ENCODE measurements at regions not wholly inside any gene's neighbourhood (a gene's known extent, or its start where the extent isn't known, plus 50 kb on each side); places are given as distances from the start of the nearest gene placed in this dataset.
"Not testable (repeated sequence)": the region's sequence is repeated elsewhere in the genome, so short reads cannot be mapped to it uniquely, and the experiment has no call there.

GRCh38 chr4:126124818-126125217, 810.1 kb downstream of the FAT4 start:
- no peak for DNase-seq (ENCODE audit: extremely low read depth in 1 of 11, low read depth in 9 of 11, low spot score in 4 of 11)

- DNase-seq (ENCODE audit: extremely low read depth in 1 of 11, low read depth in 9 of 11, low spot score in 4 of 11): no peak
These were observed 815.5 kb downstream of the FAT4 start for GRCh38 chr4:126130215-126130614.

DNA sequence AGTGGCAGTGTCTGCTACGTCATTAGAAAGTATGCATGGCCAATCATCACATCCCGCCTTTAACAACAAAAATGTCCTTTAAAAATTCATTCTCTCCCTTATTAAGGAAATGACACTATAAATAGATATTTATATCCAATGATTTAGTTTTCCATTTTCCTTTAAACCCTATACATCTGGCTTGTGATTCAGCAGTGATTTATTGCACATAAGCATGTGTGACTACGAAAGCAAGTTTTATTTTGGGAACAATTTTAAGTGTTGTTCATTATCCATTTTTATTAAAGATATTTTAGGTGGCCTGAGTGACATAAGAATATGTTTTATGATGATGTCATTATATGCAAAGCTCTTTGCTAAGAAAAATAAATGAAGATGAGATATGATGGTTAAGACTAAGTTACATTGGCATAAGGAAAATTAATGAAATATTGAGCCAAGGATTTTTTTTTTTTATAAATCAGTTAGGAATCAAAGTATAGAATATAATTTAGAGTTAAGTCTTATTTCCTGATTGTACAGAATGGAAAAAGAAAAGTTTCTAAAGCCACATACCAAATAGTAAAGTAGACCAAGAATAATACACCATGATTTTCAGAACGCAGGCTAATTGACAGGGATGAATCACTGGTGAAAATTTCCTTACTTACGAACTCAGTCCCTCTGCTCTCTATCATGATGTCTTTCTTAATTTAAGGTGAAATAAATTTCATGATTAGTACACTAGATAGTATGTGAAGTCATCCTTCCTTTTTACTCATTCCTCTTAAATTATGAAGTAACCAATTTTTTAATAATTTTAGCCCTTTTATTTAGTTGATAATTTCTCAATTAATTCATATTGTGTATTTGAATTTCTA, 822.4 kb downstream of the FAT4 start:
- no peak for DNase-seq (ENCODE audit: extremely low read depth in 1 of 11, low read depth in 9 of 11, low spot score in 4 of 11)

GRCh38 chr4:126137782-126138170, 823.0 kb downstream of the FAT4 start:
- no peak for DNase-seq (ENCODE audit: extremely low read depth in 1 of 11, low read depth in 9 of 11, low spot score in 4 of 11)

DNA sequence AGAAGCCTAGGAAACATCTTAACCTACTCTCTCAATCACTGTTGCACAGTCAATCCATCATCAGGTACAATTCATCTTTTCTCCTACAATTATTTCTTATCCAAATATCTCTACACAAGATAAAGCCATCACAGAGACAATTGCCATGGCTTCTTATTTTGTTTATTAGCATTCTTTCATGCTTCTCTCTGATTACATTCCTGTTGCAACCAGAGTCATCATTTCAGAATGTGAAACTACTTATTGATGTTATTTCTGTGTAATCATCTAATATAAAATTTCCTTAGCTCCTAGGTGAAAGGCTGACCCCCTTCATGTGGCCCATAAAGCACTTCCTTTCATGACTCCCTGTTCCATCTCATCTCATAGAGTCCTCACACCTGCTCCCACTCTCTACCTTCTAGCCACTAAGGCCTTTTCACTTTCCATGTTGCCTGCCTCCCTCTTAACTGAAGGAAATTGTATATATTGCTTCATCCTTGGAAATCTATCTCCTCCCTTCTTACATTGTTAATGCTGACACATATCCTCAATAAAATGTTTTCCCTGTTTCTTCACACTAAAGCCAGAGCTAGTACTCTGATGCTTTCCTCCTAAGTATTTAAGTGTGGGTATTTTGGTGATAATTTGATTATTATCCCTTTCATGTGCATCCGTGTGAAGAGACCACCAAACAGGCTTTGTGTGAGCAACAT, 829.9 kb downstream of the FAT4 start:
- DNase-seq (ENCODE audit: extremely low read depth in 1 of 11, low read depth in 9 of 11, low spot score in 4 of 11): no peak

- no peak for DNase-seq (ENCODE audit: extremely low read depth in 1 of 11, low read depth in 9 of 11, low spot score in 4 of 11)
These were observed 853.7 kb downstream of the FAT4 start for GRCh38 chr4:126168484-126168883.

- DNase-seq (ENCODE audit: extremely low read depth in 1 of 11, low read depth in 9 of 11, low spot score in 4 of 11): no peak
These were observed 857.4 kb downstream of the FAT4 start for GRCh38 chr4:126172126-126172525.

- DNase-seq (ENCODE audit: extremely low read depth in 1 of 11, low read depth in 9 of 11, low spot score in 4 of 11): no peak
These were observed 859.9 kb downstream of the FAT4 start for GRCh38 chr4:126174627-126175026.

GRCh38 chr4:126180642-126181041, 865.9 kb downstream of the FAT4 start:
- DNase-seq (ENCODE audit: extremely low read depth in 1 of 11, low read depth in 9 of 11, low spot score in 4 of 11): no peak

DNA sequence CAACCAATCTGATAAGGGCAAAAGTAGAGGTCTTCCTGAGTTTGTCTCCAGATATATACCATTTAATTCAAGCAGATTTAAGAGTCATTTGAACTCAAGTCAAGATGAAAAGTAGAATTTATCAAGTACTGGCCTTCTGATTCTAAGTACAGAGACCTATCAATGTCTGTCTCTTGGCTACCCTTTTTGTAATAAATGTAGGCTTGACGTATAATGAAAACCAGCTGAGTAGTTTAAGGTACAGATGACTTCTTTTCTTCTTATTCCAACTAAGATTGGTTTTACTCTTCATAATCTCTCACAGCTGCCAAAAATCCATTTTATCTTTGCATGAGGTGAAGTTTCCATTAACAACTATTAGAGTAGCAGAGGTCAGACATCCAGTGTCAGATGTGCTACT, 867.6 kb downstream of the FAT4 start:
- DNase-seq (ENCODE audit: extremely low read depth in 1 of 11, low read depth in 9 of 11, low spot score in 4 of 11): no peak

- DNase-seq (ENCODE audit: extremely low read depth in 1 of 11, low read depth in 9 of 11, low spot score in 4 of 11): no peak
These were observed 868.0 kb downstream of the FAT4 start for GRCh38 chr4:126182786-126183185.

- no peak for DNase-seq (ENCODE audit: extremely low read depth in 1 of 11, low read depth in 9 of 11, low spot score in 4 of 11)
These were observed 868.5 kb downstream of the FAT4 start for GRCh38 chr4:126183206-126183605.

GRCh38 chr4:126191536-126191935, 876.8 kb downstream of the FAT4 start:
- DNase-seq (ENCODE audit: extremely low read depth in 1 of 11, low read depth in 9 of 11, low spot score in 4 of 11): no peak

DNA sequence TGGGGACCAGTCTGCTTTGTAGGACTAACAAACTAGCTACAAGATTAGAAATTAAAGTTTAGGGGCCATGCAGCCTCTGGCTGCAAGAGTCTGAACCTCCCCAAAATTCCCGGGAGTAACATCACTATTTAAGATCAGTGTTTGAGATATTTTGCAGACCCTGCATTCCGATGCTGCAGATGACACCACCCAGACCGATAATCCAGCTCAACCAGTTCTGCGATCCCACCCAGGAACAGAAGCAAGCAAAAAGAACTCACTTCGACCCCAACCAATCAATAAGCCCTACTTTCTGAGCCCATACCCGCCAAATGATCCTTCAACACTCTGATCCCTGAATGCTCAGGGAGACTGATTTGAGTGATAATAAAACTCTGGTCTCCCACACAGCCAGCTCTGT, 877.8 kb downstream of the FAT4 start:
- DNase-seq (ENCODE audit: extremely low read depth in 1 of 11, low read depth in 9 of 11, low spot score in 4 of 11): no peak

- DNase-seq (ENCODE audit: extremely low read depth in 1 of 11, low read depth in 9 of 11, low spot score in 4 of 11): not testable (repeated sequence)
These were observed 886.7 kb downstream of the FAT4 start for GRCh38 chr4:126201251-126202138.

- no peak for DNase-seq (ENCODE audit: extremely low read depth in 1 of 11, low read depth in 9 of 11, low spot score in 4 of 11)
These were observed 887.5 kb downstream of the FAT4 start for GRCh38 chr4:126202226-126202625.

GRCh38 chr4:126207910-126208309, 893.2 kb downstream of the FAT4 start:
- no peak for DNase-seq (ENCODE audit: extremely low read depth in 1 of 11, low read depth in 9 of 11, low spot score in 4 of 11)

DNA sequence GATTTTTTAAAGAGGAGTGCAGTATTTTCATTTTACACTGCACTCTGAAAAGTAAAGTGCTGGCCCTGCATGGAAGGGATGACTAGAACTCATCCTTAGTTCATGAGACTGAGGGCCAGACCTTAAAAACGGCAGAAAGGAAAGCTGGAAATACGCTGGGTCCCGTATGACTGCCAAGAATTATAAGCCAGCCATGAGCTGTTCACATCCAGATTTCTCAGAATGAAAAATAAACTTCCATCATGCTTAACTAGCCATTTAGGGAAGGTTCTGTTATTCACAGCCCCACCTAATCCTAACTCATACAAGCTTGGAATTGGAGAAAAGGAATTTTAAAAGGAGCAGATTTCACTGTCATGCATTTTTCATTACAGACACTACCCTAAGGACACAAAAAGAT, 894.4 kb downstream of the FAT4 start:
- no peak for DNase-seq (ENCODE audit: extremely low read depth in 1 of 11, low read depth in 9 of 11, low spot score in 4 of 11)

DNA sequence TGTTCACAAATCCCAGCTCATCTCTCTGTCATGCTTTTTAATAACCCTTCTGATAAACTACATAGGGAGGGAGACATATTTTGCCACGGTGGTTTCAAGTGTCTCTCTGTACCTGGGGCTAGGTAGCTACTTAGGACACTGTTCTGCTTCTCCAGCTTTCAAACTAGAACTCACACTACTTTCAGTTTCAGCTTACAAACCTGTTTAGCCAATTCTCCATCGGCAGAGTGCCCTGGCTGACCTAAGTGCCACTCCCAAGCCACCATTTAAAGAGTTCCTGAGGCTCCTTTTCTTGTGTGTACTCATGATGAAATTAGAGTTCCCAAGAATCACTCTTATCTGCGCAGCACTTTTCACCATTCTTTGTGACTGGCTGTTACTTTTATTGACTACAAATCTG, 899.2 kb downstream of the FAT4 start:
- DNase-seq (ENCODE audit: extremely low read depth in 1 of 11, low read depth in 9 of 11, low spot score in 4 of 11): no peak

DNA sequence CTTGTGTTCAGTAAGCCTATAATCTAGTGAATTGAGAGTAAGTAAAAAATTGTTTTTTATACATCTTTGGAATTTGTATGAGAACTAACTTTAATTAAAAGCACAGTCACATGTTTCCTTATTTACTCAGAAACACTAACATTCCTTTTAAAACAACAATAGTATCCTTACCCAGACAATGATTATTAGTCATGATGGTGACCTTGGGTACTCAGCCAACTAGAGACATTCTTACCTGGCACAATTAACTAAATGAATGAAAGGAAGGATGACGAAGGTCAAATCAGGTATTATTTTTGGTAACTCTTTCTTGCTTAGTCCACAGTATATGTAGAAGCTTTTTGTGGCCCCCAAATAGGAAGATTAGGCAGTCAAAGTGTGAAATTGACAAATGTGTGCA, 901.0 kb downstream of the FAT4 start:
- DNase-seq (ENCODE audit: extremely low read depth in 1 of 11, low read depth in 9 of 11, low spot score in 4 of 11): no peak

Data from renal cortex interstitium (tissue), 11 donors.